ENCODE measurements at regions not wholly inside any gene's neighbourhood (a gene's known extent, or its start where the extent isn't known, plus 50 kb on each side); places are given as distances from the start of the nearest gene placed in this dataset.

- Histone ChIP-seq H3K36me3 (replicated peaks in 1 of 2; ENCODE audit: insufficient read depth in 1 of 2, low read depth in 2 of 2) (no peaks in the 10 kb centered on the region), H3K4me3 (no peak overlapping the region), H3K27ac (no peak overlapping the region), H3K4me1 (no peaks in the 10 kb centered on the region), H3K27me3 (no peaks in the 10 kb centered on the region), H3K9me3 (no peaks in the 10 kb centered on the region)
- TF ChIP-seq CTCF (IDR thresholded peaks at IDR 0.05) = no peak
- TF ChIP-seq POLR2A (IDR thresholded peaks at IDR 0.05) = no peak
- DNase-seq = no peak
- intact Hi-C loops (cut with DNase I) = no loop called here
- 62 to 73% methylated on average over 2 of the region's 2 CpGs for WGBS, 2 donors
- ATAC-seq = no peak
Measured at GRCh38 chr12:83659321-83659720, 972.6 kb downstream of the TMTC2 start.

- Histone ChIP-seq H3K9me3 (no peaks in the 10 kb centered on the region), H3K27me3 (no peaks in the 10 kb centered on the region), H3K27ac (no peak overlapping the region), H3K36me3 (replicated peaks in 1 of 2; ENCODE audit: insufficient read depth in 1 of 2, low read depth in 2 of 2) (no peaks in the 10 kb centered on the region), H3K4me3 (no peak overlapping the region), H3K4me1 (no peaks in the 10 kb centered on the region)
- intact Hi-C loops (cut with DNase I) = no loop called here
- TF ChIP-seq POLR2A (IDR thresholded peaks at IDR 0.05) (no peak), CTCF (IDR thresholded peaks at IDR 0.05) (no peak)
- WGBS, 2 donors = 58 to 63% methylated on average over 2 of the region's 2 CpGs
- DNase-seq (no peak), ATAC-seq (no peak)
Measured at GRCh38 chr12:83656004-83656403, 969.3 kb downstream of the TMTC2 start.

GRCh38 chr12:83642205-83642604 is 955.5 kb downstream of the TMTC2 start:
- no peaks in the 10 kb centered on the region for H3K4me1 ChIP-seq
- H3K27ac ChIP-seq = no peak overlapping the region
- no peaks in the 10 kb centered on the region for H3K36me3 ChIP-seq (replicated peaks in 1 of 2; ENCODE audit: insufficient read depth in 1 of 2, low read depth in 2 of 2)
- no peaks in the 10 kb centered on the region for H3K27me3 ChIP-seq
- intact Hi-C loops (cut with DNase I) = no loop called here
- H3K4me3 ChIP-seq = no peak overlapping the region
- ATAC-seq = no peak
- no peak for TF ChIP-seq CTCF (IDR thresholded peaks at IDR 0.05)
- no peak for TF ChIP-seq POLR2A (IDR thresholded peaks at IDR 0.05)
- 55 to 64% methylated on average over 2 to 3 of the region's 3 CpGs for WGBS, 2 donors
- DNase-seq = no peak
- no peaks in the 10 kb centered on the region for H3K9me3 ChIP-seq

- Histone ChIP-seq H3K4me3 (no peak overlapping the region), H3K4me1 (no peaks in the 10 kb centered on the region), H3K27me3 (no peaks in the 10 kb centered on the region), H3K9me3 (no peaks in the 10 kb centered on the region), H3K27ac (no peak overlapping the region), H3K36me3 (replicated peaks in 1 of 2; ENCODE audit: insufficient read depth in 1 of 2, low read depth in 2 of 2) (no peaks in the 10 kb centered on the region)
- TF ChIP-seq POLR2A (IDR thresholded peaks at IDR 0.05) (no peak), CTCF (IDR thresholded peaks at IDR 0.05) (no peak)
- WGBS, 2 donors = 75 to 95% methylated on average over 3 of the region's 3 CpGs
- intact Hi-C loops (cut with DNase I) = no loop called here
- no peak for DNase-seq
- no peak for ATAC-seq
Measured at GRCh38 chr12:83641789-83642188, 955.1 kb downstream of the TMTC2 start.

GRCh38 chr12:83634726-83635267 is 948.1 kb downstream of the TMTC2 start:
- WGBS, 2 donors = 46 to 53% methylated on average over 4 of the region's 4 CpGs
- no peak for TF ChIP-seq CTCF (IDR thresholded peaks at IDR 0.05)
- TF ChIP-seq POLR2A (IDR thresholded peaks at IDR 0.05) = no peak
- Histone ChIP-seq H3K36me3 (replicated peaks in 1 of 2; ENCODE audit: insufficient read depth in 1 of 2, low read depth in 2 of 2) (no peaks in the 10 kb centered on the region), H3K9me3 (no peaks in the 10 kb centered on the region), H3K27ac (no peak overlapping the region), H3K4me3 (no peak overlapping the region), H3K4me1 (no peaks in the 10 kb centered on the region), H3K27me3 (no peaks in the 10 kb centered on the region)
- intact Hi-C loops (cut with DNase I) = no loop called here
- ATAC-seq (no peak), DNase-seq (no peak)
